ENCODE measurements at regions not wholly inside any gene's neighbourhood (a gene's known extent, or its start where the extent isn't known, plus 50 kb on each side); places are given as distances from the start of the nearest gene placed in this dataset.
A peak's percentile ranks its signal among the peaks of the same experiment; 100 is the strongest.
"Not testable (repeated sequence)": the region's sequence is repeated elsewhere in the genome, so short reads cannot be mapped to it uniquely, and the experiment has no call there.

GRCh38 chr20:52075400-52075799, 116.2 kb downstream of the ZFP64 start:
- TF ChIP-seq, protein P1, sequence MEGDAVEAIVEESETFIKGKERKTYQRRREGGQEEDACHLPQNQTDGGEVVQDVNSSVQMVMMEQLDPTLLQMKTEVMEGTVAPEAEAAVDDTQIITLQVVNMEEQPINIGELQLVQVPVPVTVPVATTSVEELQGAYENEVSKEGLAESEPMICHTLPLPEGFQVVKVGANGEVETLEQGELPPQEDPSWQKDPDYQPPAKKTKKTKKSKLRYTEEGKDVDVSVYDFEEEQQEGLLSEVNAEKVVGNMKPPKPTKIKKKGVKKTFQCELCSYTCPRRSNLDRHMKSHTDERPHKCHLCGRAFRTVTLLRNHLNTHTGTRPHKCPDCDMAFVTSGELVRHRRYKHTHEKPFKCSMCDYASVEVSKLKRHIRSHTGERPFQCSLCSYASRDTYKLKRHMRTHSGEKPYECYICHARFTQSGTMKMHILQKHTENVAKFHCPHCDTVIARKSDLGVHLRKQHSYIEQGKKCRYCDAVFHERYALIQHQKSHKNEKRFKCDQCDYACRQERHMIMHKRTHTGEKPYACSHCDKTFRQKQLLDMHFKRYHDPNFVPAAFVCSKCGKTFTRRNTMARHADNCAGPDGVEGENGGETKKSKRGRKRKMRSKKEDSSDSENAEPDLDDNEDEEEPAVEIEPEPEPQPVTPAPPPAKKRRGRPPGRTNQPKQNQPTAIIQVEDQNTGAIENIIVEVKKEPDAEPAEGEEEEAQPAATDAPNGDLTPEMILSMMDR (conservative IDR thresholded peaks at IDR 0.05; ENCODE audit: low read depth, low read length) = no peak
- H3K4me3 ChIP-seq (ENCODE audit: low read length) = no peak overlapping the region
- DNase-seq (ENCODE audit: low read depth) = no peak

- no peak overlapping the region for H3K4me3 ChIP-seq (ENCODE audit: low read length)
- DNase-seq (ENCODE audit: low read depth) = no peak
Observed at GRCh38 chr20:52071136-52071535, 120.4 kb downstream of the ZFP64 start.

DNA sequence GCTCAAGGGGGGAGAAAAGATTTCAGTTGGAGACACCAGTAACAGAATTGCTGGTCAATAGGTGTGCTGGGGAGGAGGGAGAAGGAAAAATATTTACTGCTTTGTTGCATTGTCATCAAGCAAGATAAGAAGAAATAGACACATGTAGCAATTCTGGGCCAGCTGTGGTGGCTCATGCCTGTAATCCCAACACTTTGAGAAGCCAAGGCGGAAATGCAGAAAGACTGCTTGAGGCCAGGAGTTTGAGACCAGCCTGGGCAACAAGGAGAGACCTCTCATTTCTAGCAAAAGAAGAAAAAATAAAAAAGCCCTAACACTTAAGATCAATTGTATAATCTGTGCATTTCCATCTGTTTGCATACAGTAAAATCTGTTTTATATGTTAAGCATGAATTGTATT, 126.6 kb downstream of the ZFP64 start:
- TF ChIP-seq, protein P1 (conservative IDR thresholded peaks at IDR 0.05; ENCODE audit: low read depth, low read length) = no peak
- no peak overlapping the region for H3K4me3 ChIP-seq (ENCODE audit: low read length)
- no peak for DNase-seq (ENCODE audit: low read depth)

More at GRCh38 chr20:52071136-52071535, 120.4 kb downstream of the ZFP64 start:
- TF ChIP-seq, protein P1 (conservative IDR thresholded peaks at IDR 0.05; ENCODE audit: low read depth, low read length) = no peak

- DNase-seq (ENCODE audit: low read depth) = no peak
- TF ChIP-seq, protein P1 (conservative IDR thresholded peaks at IDR 0.05; ENCODE audit: low read depth, low read length) = no peak
- H3K4me3 ChIP-seq (ENCODE audit: low read length) = no peak overlapping the region
Observed at GRCh38 chr20:52062452-52063209, 128.9 kb downstream of the ZFP64 start.

DNA sequence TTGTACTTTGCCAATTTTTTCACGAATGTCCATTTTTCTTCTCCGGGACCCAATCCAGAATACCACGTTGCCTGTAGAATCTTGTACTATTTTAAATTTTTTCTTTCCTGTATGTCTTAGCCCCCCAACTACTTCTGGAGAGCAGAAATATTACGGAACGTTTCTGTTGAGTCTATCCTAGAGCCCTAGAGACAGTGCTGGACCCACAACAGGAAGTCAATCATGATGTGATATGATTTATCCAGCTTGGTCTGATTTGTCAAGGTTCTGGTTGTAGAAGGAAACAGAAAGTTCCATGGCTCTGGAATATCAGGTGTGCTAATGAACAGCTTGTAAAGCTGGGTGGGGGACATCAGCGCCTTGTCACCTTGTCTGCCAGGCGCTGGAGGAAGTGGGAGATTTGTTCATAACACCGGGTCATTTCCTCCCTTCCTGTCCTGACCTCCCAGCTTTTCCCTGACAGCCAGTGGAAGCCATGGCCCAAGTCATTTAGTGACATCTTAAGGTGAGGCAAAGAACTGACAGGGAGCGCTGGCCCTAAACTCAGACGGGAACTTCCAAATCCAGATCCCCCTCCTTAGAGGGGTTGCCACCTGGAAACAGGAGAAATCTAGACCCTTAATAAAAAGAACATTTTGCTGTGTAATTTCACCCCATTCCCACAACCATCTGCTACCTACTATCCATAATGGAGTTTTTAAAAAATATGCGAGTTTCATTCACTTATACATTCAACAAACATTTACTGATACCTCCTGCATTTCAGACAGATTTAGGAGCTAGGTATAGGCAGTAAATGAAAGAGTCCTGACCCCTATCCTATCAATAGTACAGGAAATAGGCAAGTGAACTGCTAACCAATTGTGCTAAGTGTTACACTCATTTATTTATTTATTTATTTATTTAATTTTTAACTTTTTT, 130.5 kb downstream of the ZFP64 start:
- no peak for DNase-seq (ENCODE audit: low read depth)
- TF ChIP-seq, protein P1 (conservative IDR thresholded peaks at IDR 0.05; ENCODE audit: low read depth, low read length) = peak; percentile 53
- no peak overlapping the region for H3K4me3 ChIP-seq (ENCODE audit: low read length)

DNA sequence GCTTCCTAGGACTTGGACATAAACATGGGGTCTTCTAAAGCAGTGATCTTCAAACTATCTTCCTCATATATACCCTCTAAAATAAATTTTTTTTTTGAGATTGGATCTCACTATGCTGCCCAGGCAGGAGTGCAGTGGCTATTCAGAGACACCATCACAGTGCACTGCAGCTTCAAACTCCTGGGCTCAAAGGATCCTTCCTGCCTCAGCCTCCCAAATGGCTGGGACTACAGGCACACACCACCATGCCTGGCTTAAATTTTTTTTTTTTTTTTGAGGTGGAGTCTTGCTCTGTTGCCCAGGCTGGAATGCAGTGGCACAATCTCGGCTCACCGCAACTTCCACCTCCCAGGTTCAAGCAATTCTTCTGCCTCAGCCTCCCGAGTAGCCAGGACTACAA, 134.4 kb downstream of the ZFP64 start:
- not testable (repeated sequence) for H3K4me3 ChIP-seq (ENCODE audit: low read length); DNase-seq (ENCODE audit: low read depth)

DNA sequence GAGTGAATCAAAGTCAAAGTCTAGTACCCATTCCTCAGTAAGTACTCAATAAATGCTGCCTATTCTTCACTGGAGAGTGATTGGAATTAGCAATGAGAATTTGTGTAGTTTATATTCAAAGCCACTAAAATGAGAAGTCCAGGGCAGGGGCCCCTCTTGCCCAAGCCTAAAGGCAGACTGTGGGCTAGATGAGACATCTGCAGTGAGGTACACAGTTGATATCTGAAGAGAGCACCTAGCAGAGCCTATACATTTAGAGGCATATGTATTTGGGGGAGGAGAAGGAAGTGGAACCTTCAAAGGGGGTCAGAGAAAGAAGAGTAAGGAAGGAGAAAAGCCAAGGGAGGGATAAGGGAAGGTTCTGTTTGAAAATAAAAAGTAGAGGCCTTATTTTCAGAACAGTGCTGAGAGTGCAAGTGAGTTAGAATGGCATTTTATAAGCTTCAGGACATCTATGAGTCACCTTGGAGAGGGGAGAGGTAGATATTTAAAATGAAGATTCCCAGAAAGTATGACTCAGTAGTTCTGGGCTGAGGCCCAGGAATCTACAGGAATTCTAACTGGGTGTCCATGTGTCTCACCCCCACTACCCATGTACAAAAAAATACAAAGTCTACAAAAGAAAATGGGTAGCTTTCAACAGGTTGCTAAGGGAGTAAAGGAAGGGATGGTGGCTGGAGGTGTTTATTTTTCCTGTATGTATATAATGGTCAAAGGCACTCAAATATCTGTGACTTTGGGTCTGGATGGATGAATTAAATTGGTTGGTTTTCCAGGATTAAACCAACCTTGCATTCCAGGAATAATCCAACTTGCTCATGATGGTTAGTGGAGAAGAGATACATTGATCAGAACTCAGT, 135.1 kb downstream of the ZFP64 start:
- TF ChIP-seq, protein P1 (conservative IDR thresholded peaks at IDR 0.05; ENCODE audit: low read depth, low read length) = no peak
- H3K4me3 ChIP-seq (ENCODE audit: low read length) = no peak overlapping the region
- no peak for DNase-seq (ENCODE audit: low read depth)

All from retinal pigment epithelial cell (primary cell).